Thoracic aorta (tissue), 2 donors: ENCODE measurements at regions not wholly inside any gene's neighbourhood (a gene's known extent, or its start where the extent isn't known, plus 50 kb on each side); places are given as distances from the start of the nearest gene placed in this dataset.
"Not testable (repeated sequence)": the region's sequence is repeated elsewhere in the genome, so short reads cannot be mapped to it uniquely, and the experiment has no call there.

Experiments used
- ATAC-seq: fragments of 150-250 bp; one replicate; pipeline ENCODE4 v1.8.0; 2017; ENCODE audit warnings: low read depth; ENCODE audit not compliant: insufficient number of reproducible peaks, low FRiP score
- DNase-seq: peaks from one replicate; pipeline ENCODE4 v3.0.0-alpha.2; 2020; ENCODE audit warnings: low spot score
- H3K27ac ChIP-seq, 2 donors: fragments of 200-600 bp; sonication (generic); 1 replicate in 1 of 2; 2 replicates in 1 of 2; pipeline ENCODE4 v1.5.1; 2016; ENCODE audit warnings: mild to moderate bottlenecking in 2 of 2, moderate library complexity in 2 of 2
- H3K27me3 ChIP-seq: fragments of 200-600 bp; sonication (generic); replicated peaks from 2 replicates; pipeline ENCODE4 v1.6.0; 2016; ENCODE audit warnings: mild to moderate bottlenecking; ENCODE audit not compliant: insufficient read depth
- H3K36me3 ChIP-seq: fragments of 200-600 bp; sonication (generic); one replicate; pipeline ENCODE4 v1.5.1; 2016
- H3K4me1 ChIP-seq, 2 donors: fragments of 200-600 bp; sonication (generic); 1 replicate in 1 of 2; 2 replicates in 1 of 2; pipeline versions ENCODE4 v1.5.1 to v1.6.0; 2016; ENCODE audit warnings: low read depth in 2 of 2, mild to moderate bottlenecking in 1 of 2; ENCODE audit not compliant: control insufficient read depth in 1 of 2
- H3K4me3 ChIP-seq: fragments of 200-600 bp; sonication (generic); 2 replicates; pipeline ENCODE4 v1.5.1; 2016; ENCODE audit warnings: mild to moderate bottlenecking
- H3K9me3 ChIP-seq: fragments of 200-600 bp; sonication (generic); 2 replicates; pipeline ENCODE4 v1.5.1; 2016

- DNase-seq, H3K36me3 ChIP-seq, H3K4me1 ChIP-seq, H3K4me3 ChIP-seq, H3K9me3 ChIP-seq, H3K27me3 ChIP-seq, ATAC-seq, H3K27ac ChIP-seq: not testable (repeated sequence)
These were observed 2390.3 kb downstream of the EPHA3 start for GRCh38 chr3:91497712-91498111.

DNA sequence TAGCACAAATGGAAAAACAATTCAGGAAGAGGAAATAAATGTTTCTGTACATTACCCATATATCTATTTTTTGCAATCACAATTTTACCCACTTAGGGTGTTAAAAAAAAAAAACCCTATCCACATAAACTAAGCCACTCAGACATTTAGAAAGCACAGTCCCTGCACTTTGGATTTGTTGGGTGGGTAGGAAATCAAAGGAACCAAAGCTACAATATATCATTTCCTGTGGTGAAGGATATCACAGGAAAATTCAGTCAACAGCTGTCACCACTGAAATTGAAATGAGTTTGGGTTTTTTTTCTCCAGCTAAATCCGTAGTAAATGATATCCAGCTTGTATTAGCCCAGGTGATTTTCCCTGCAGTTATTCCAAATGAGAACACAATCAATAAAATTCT, 2392.4 kb downstream of the EPHA3 start:
- DNase-seq, H3K36me3 ChIP-seq, ATAC-seq, H3K27me3 ChIP-seq, H3K27ac ChIP-seq, H3K9me3 ChIP-seq, H3K4me3 ChIP-seq, H3K4me1 ChIP-seq: not testable (repeated sequence)

DNA sequence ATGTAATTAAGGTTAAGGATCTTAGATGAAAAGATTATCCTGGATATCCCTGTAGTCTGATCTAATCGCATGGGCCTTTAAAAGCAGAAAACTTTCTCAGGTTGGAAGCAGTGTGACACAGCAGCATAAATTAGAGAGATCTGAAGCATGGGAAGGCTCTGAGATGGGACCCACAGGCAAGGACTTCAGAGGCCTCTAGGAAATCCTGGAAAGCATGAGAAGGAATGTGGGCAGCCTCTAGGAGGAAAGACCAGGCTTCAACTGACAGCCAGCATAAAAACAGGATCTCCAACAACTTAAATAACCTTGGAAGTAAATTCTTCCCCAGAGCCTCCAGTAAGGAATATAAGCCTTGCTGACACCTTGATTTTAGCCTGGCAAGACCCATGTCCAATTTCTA, 2397.5 kb downstream of the EPHA3 start:
- H3K4me1 ChIP-seq, H3K27me3 ChIP-seq, ATAC-seq, H3K4me3 ChIP-seq, H3K9me3 ChIP-seq, DNase-seq, H3K36me3 ChIP-seq, H3K27ac ChIP-seq: not testable (repeated sequence)
